HG02840 (cell line): ENCODE measurements at regions not wholly inside any gene's neighbourhood (a gene's known extent, or its start where the extent isn't known, plus 50 kb on each side); places are given as distances from the start of the nearest gene placed in this dataset.

Experiments
- ATAC-seq: cut with Tn5 transposase; IDR thresholded peaks from one replicate; pipeline ENCODE4 v1.9.1; 2021; ENCODE audit warnings: mild to moderate bottlenecking, moderate library complexity, moderate number of reproducible peaks; ENCODE audit not compliant: unreplicated experiment, low FRiP score

DNA sequence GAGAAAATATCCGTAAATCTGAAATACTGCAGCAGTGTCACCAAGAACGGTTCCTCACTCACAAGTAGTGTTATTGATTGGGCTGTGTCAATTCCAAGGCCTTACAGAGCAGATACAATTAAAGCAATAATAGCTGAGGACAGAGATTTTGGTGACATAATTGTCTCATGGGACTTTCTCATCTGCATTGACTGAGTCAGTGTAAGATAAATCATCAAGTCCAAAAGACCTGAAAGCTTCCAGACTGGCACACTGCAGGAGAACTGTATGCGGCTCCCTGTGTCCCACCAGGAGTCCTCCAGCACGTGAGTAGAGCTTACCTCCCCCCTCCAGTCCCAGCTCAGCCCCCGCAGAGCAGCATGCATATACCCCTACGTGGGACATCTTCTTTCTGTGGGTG lies 655.2 kb upstream of the ARID1B start:
- no peak for ATAC-seq

DNA sequence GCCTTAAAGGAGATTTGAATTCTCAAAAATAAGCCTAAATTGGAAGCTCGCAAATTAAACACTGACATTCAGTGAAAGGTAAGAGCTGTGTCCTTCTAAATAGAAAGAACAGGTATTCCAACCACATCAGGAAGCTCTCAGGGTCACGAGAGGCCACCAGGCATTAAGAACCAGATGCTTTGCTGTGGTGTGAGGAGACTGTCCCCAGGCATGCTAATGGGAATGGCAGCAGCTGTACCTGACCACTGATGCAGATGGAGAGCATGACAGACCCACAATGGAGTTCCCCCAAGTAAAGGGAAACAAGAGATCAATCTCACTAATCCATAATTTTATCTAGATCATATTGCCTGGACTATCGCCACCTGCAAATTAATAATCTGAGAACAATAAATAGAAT lies 658.9 kb upstream of the NOX3 start:
- no peak for ATAC-seq

- ATAC-seq: no peak
Measured at GRCh38 chr6:156113631-156114030, 658.0 kb upstream of the NOX3 start.

DNA sequence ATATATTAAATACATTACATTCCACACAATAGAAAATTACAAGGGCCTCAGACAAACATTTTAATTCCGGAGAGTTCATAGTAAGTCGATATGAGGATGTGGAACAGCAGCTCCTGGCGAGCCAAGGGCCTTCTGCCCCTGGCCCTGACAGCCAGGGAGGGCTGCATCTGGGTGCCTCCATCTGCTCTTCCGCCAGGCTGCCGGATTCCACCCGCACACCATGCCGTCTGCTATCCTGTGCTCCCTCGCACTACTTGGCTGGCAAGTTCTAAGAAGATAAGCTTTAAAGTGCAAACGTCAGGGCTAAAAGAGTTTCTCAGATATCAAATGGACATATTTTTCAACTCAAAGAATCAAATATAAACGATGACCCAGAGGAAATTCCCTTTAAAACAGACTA lies 656.3 kb upstream of the NOX3 start:
- ATAC-seq: no peak

- no peak for ATAC-seq
Measured at GRCh38 chr6:156110249-156110648, 654.6 kb upstream of the NOX3 start.

DNA sequence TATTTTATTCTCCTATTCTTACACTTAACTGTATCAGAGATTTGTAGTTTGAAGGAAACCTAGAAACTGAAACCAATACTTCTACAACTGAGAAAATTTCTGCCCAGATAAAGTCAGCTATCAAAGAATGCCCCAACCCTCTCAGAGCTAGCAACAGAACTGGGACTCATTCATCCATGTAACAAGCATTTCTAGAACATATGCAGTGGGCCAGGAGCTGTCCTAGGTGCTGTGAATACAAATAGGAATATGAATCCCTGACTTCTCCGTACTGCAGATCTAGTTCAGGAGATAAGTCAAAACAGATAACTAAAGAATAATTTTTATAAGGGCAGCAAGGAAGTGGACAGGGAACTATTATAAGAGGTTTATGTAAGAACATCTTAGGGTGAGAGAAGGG lies 654.1 kb upstream of the NOX3 start:
- no peak for ATAC-seq

DNA sequence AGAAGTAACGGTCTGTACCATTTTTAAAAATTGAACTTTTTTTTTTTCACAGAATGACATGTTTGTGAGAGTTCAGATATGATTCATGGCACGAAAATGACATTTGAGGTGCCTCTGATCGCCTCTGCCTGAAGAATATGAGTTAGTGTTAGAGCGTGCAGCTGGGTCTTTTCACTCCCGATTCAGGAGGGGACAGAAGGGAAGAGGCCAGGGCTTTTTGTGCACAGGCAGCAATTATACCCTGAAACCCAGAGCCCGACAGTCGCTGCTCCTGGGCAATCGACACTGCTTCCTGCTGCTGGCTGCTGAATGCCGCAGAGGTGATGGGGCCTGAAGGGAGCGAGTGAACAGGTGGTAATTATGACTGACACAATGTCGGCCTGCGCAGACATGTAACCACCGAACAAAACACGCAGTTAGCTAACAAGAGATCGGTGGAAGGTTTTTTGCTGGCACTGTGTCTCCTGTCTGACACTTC lies 652.0 kb upstream of the NOX3 start:
- no peak for ATAC-seq

- no peak for ATAC-seq
Measured at GRCh38 chr6:156102129-156102528, 646.5 kb upstream of the NOX3 start.

- no peak for ATAC-seq
Measured at GRCh38 chr6:156098839-156099238, 643.2 kb upstream of the NOX3 start.

- ATAC-seq: no peak
Measured at GRCh38 chr6:156087487-156087886, 631.8 kb upstream of the NOX3 start.

GRCh38 chr6:156082012-156082411 lies 626.4 kb upstream of the NOX3 start:
- no peak for ATAC-seq

GRCh38 chr6:156080371-156080770 lies 624.7 kb upstream of the NOX3 start:
- ATAC-seq: no peak

DNA sequence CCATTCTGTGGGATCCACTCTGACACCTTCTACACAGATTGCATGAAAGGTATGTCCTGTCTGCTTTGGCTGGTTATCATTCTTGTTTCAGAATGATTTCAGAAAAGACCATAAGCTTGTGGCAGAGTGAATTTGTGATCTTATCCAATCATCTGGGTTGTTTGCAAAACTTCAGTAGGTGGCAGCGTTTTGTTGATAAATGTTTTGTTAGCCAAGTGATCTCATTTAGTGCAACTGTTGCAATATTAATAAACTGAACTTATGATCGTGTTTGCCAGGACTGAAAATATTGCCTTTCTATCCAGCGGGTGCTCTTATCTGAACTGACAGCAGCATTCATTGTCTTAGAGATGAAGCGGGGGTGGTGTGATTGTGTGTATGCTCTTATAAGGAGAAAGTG lies 613.2 kb upstream of the NOX3 start:
- ATAC-seq: no peak

GRCh38 chr6:156065849-156066248 lies 610.2 kb upstream of the NOX3 start:
- no peak for ATAC-seq

DNA sequence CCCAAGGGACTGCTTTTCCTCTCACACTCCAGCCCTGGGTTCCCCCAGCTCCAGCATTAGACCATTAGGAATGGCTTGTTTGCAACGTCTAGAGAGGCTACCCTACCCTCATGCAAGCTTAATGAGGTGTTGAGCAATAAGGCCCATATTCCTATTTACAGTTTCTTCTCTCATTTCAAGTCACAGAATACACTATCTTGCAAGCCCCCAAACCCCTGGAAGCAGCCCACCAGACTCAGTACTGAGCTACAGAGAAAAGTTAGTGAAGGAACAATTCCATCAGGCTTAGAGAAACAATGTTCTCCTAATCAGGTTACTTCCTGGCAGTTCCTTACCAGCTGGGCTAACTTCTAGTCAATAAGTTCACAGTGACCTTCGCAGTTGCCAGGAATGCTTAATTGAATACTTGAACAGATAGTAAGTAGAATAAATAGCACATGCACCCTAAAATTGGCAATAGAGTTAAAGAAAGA lies 606.5 kb upstream of the NOX3 start:
- no peak for ATAC-seq

DNA sequence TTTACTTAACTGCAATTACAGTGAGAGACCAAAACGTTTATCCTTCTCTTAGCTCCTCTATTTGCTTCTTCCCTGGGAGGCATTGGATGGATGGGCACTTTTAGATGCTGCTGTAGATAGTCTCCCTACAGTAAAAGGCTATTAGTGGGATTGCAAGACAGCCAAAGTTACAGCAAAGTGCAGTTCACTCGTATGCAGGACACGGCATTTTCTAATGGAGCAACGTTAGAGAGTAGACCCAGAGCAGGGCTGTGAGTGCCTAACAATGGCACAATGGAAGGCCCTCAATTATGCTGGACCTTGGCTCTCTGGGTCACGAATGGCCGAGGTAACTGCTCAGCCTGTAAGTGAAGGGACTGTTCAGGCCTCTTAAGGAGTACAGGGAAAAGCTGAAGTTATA lies 605.8 kb upstream of the NOX3 start:
- ATAC-seq: no peak

- no peak for ATAC-seq
Measured at GRCh38 chr6:156060013-156060412, 604.4 kb upstream of the NOX3 start.

GRCh38 chr6:156058356-156058755 lies 602.7 kb upstream of the NOX3 start:
- ATAC-seq: no peak

GRCh38 chr6:156057869-156058268 lies 602.2 kb upstream of the NOX3 start:
- no peak for ATAC-seq

DNA sequence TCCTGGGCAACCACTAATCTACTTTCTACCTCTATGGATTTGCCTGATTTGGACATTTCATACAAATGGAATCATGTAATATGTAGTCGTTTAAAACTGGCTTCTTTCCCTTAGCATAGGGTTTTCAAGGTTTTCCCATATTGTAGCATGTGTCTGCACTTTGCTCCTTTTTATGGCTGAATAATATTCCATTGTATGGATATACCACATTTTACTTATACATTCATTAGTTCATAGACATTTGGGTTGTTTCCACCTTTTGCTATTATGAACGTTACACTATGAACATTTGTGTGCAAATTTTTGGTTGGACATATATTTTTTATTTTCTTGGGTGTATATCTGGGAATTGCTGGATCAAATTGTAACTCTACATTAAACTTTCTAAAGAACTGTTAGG lies 600.4 kb upstream of the NOX3 start:
- ATAC-seq: no peak

- ATAC-seq: no peak
Measured at GRCh38 chr6:156053626-156054025, 598.0 kb upstream of the NOX3 start.

GRCh38 chr6:156046841-156047449 lies 591.3 kb upstream of the NOX3 start:
- ATAC-seq: no peak

- no peak for ATAC-seq
Measured at GRCh38 chr6:156046268-156046665, 590.6 kb upstream of the NOX3 start.
